T follicular helper cell (primary cell): ENCODE measurements at regions not wholly inside any gene's neighbourhood (a gene's known extent, or its start where the extent isn't known, plus 50 kb on each side); places are given as distances from the start of the nearest gene placed in this dataset.
"Not testable (repeated sequence)": the region's sequence is repeated elsewhere in the genome, so short reads cannot be mapped to it uniquely, and the experiment has no call there.

Experiments
- DNase-seq: peaks from one replicate; pipeline ENCODE4 v3.0.0-alpha.2; 2020; ENCODE audit warnings: low read depth

- no peak for DNase-seq
These were observed 112.5 kb upstream of the TBX18 start for GRCh38 chr6:84876723-84877514.

- DNase-seq: no peak
These were observed 108.8 kb upstream of the TBX18 start for GRCh38 chr6:84872996-84873723.

GRCh38 chr6:84871925-84872324 is 107.5 kb upstream of the TBX18 start:
- DNase-seq: no peak

GRCh38 chr6:84870672-84871071 is 106.3 kb upstream of the TBX18 start:
- no peak for DNase-seq

GRCh38 chr6:84868149-84868548 is 103.8 kb upstream of the TBX18 start:
- no peak for DNase-seq

- DNase-seq: no peak
These were observed 103.1 kb upstream of the TBX18 start for GRCh38 chr6:84867521-84867920.

GRCh38 chr6:84866715-84867114 is 102.3 kb upstream of the TBX18 start:
- no peak for DNase-seq

- DNase-seq: not testable (repeated sequence)
These were observed 101.0 kb upstream of the TBX18 start for GRCh38 chr6:84865372-84865771.

- DNase-seq: no peak
These were observed 98.4 kb upstream of the TBX18 start for GRCh38 chr6:84862843-84863242.

GRCh38 chr6:84860920-84861319 is 96.5 kb upstream of the TBX18 start:
- DNase-seq: no peak

GRCh38 chr6:84860509-84860908 is 96.1 kb upstream of the TBX18 start:
- DNase-seq: no peak

GRCh38 chr6:84854811-84855400 is 90.5 kb upstream of the TBX18 start:
- no peak for DNase-seq

GRCh38 chr6:84853901-84854300 is 89.5 kb upstream of the TBX18 start:
- no peak for DNase-seq

GRCh38 chr6:84848960-84849359 is 84.6 kb upstream of the TBX18 start:
- no peak for DNase-seq

GRCh38 chr6:84847390-84848160 is 83.2 kb upstream of the TBX18 start:
- no peak for DNase-seq

- DNase-seq: no peak
These were observed 78.2 kb upstream of the TBX18 start for GRCh38 chr6:84842525-84843166.

- not testable (repeated sequence) for DNase-seq
These were observed 72.9 kb upstream of the TBX18 start for GRCh38 chr6:84837068-84837866.

GRCh38 chr6:84836366-84836765 is 72.0 kb upstream of the TBX18 start:
- no peak for DNase-seq

- no peak for DNase-seq
These were observed 70.9 kb upstream of the TBX18 start for GRCh38 chr6:84835340-84835739.

GRCh38 chr6:84831924-84832323 is 67.5 kb upstream of the TBX18 start:
- DNase-seq: not testable (repeated sequence)

GRCh38 chr6:84825461-84825860 is 61.1 kb upstream of the TBX18 start:
- no peak for DNase-seq
